ENCODE measurements at regions not wholly inside any gene's neighbourhood (a gene's known extent, or its start where the extent isn't known, plus 50 kb on each side); places are given as distances from the start of the nearest gene placed in this dataset.

- TF ChIP-seq ESRRA (CRISPR knock-in tag; IDR thresholded peaks at IDR 0.05; ENCODE audit: borderline replicate concordance), result no peak
- TF ChIP-seq, protein P1, sequence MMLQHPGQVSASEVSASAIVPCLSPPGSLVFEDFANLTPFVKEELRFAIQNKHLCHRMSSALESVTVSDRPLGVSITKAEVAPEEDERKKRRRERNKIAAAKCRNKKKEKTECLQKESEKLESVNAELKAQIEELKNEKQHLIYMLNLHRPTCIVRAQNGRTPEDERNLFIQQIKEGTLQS (CRISPR knock-in tag; conservative IDR thresholded peaks at IDR 0.05), result no peak
- TF ChIP-seq ZBTB43 (CRISPR knock-in tag; IDR thresholded peaks at IDR 0.05), result no peak
- TF ChIP-seq, protein P2, sequence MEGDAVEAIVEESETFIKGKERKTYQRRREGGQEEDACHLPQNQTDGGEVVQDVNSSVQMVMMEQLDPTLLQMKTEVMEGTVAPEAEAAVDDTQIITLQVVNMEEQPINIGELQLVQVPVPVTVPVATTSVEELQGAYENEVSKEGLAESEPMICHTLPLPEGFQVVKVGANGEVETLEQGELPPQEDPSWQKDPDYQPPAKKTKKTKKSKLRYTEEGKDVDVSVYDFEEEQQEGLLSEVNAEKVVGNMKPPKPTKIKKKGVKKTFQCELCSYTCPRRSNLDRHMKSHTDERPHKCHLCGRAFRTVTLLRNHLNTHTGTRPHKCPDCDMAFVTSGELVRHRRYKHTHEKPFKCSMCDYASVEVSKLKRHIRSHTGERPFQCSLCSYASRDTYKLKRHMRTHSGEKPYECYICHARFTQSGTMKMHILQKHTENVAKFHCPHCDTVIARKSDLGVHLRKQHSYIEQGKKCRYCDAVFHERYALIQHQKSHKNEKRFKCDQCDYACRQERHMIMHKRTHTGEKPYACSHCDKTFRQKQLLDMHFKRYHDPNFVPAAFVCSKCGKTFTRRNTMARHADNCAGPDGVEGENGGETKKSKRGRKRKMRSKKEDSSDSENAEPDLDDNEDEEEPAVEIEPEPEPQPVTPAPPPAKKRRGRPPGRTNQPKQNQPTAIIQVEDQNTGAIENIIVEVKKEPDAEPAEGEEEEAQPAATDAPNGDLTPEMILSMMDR (IDR thresholded peaks at IDR 0.05), result no peak
- no peak for TF ChIP-seq OVOL2 (CRISPR knock-in tag; IDR thresholded peaks at IDR 0.05; ENCODE audit: borderline replicate concordance)
- no peak for TF ChIP-seq ZNF263 (CRISPR knock-in tag; IDR thresholded peaks at IDR 0.05; ENCODE audit: low read depth)
- TF ChIP-seq ZNF121 (CRISPR knock-in tag; IDR thresholded peaks at IDR 0.05), result no peak
- TF ChIP-seq NFE2L1 (CRISPR knock-in tag; IDR thresholded peaks at IDR 0.05), result no peak
- no peak for TF ChIP-seq TP53 (CRISPR knock-in tag; IDR thresholded peaks at IDR 0.05)
- TF ChIP-seq MAX (CRISPR knock-in tag; IDR thresholded peaks at IDR 0.05), result no peak
- TF ChIP-seq JUN (CRISPR knock-in tag; IDR thresholded peaks at IDR 0.05), result no peak
- TF ChIP-seq ZNF281 (CRISPR knock-in tag; IDR thresholded peaks at IDR 0.05), result no peak
Measured at GRCh38 chr1:14392859-14393365, 205.6 kb upstream of the KAZN start.
